Calu3 (cell line): ENCODE measurements at regions not wholly inside any gene's neighbourhood (a gene's known extent, or its start where the extent isn't known, plus 50 kb on each side); places are given as distances from the start of the nearest gene placed in this dataset.

Experiments used
- BruUV-seq: library from RNA; stranded (reverse); fragments of 400-500 nt; replicated peaks from 2 replicates; lab custom pipeline; 2021; lab: Mats Ljungman, UMichigan
- CTCF ChIA-PET: fragments of 300-600 bp; sonication (Branson Sonifier 250); formaldehyde crosslinking; loops from one replicate; lab custom pipeline; 2022; ENCODE audit warnings: antibody characterized with exemption; lab: Charles Lee
- DNase-seq: peaks from one replicate; pipeline ENCODE4 v3.0.0; 2022
- H3K27ac Mint-ChIP-seq: one replicate; pipeline ENCODE4 v1.8.0; 2022; ENCODE audit warnings: mixed read lengths; ENCODE audit not compliant: unreplicated experiment
- H3K27me3 Mint-ChIP-seq: one replicate; pipeline ENCODE4 v1.8.0; 2022; ENCODE audit warnings: mixed read lengths; ENCODE audit not compliant: unreplicated experiment
- H3K36me3 Mint-ChIP-seq: one replicate; pipeline ENCODE4 v1.8.0; 2022; ENCODE audit warnings: mild to moderate bottlenecking, moderate library complexity, mixed read lengths; ENCODE audit not compliant: insufficient read depth, unreplicated experiment
- H3K4me1 Mint-ChIP-seq: one replicate; pipeline ENCODE4 v1.8.0; 2022; ENCODE audit warnings: mild to moderate bottlenecking, low read depth, mixed read lengths; ENCODE audit not compliant: unreplicated experiment
- H3K4me3 Mint-ChIP-seq: one replicate; pipeline ENCODE4 v1.8.0; 2022; ENCODE audit warnings: mild to moderate bottlenecking, low read depth, moderate library complexity, mixed read lengths; ENCODE audit not compliant: unreplicated experiment
- H3K9me3 Mint-ChIP-seq: one replicate; pipeline ENCODE4 v1.8.0; 2022; ENCODE audit warnings: low read depth, mixed read lengths; ENCODE audit not compliant: unreplicated experiment
- intact Hi-C: fragments of 100-400 bp; cut with micrococcal nuclease; formaldehyde crosslinking; loops from one replicate; pipeline ENCODE4 v1.10.0; 2022; ENCODE audit not compliant: unreplicated experiment
- TF ChIP-seq, protein P1 (sequence below): fragments of 200-600 bp; IDR thresholded peaks from one replicate; pipeline ENCODE4 v1.8.0; 2022; ENCODE audit warnings: antibody characterized with exemption; ENCODE audit not compliant: unreplicated experiment

DNA sequence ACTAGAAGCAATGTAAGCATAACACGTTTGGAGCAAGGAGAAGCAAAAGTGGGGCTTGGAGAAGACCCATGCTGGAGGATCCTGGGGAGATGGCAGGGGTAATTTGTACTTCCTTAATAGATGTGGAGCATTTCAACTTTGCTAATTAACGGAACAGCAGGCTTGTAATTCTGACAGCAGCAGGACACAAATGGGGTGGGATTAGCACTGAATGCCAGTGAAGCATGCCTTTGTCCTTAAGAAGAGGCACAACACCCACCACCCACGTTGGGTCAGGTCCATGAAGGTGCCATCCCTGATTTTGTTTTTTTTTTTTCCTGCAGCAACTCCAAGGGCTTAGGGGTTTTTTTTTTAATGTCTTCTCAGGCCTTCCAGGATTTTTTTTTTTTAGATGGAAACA is 231.9 kb upstream of the ROPN1 start:
- Mint-ChIP-seq H3K4me1 (no peaks in the 10 kb centered on the region), H3K4me3 (no peak overlapping the region), H3K9me3 (no peaks in the 10 kb centered on the region), H3K36me3 (no peaks in the 10 kb centered on the region), H3K27me3 (peaks cover 91% of the 10 kb centered on the region), H3K27ac (no peak overlapping the region)
- intact Hi-C loops = no loop called here
- TF ChIP-seq, protein P1, sequence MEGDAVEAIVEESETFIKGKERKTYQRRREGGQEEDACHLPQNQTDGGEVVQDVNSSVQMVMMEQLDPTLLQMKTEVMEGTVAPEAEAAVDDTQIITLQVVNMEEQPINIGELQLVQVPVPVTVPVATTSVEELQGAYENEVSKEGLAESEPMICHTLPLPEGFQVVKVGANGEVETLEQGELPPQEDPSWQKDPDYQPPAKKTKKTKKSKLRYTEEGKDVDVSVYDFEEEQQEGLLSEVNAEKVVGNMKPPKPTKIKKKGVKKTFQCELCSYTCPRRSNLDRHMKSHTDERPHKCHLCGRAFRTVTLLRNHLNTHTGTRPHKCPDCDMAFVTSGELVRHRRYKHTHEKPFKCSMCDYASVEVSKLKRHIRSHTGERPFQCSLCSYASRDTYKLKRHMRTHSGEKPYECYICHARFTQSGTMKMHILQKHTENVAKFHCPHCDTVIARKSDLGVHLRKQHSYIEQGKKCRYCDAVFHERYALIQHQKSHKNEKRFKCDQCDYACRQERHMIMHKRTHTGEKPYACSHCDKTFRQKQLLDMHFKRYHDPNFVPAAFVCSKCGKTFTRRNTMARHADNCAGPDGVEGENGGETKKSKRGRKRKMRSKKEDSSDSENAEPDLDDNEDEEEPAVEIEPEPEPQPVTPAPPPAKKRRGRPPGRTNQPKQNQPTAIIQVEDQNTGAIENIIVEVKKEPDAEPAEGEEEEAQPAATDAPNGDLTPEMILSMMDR = no peak
- CTCF ChIA-PET = no interaction called here
- no TSS peak for BruUV-seq
- DNase-seq = no peak

DNA sequence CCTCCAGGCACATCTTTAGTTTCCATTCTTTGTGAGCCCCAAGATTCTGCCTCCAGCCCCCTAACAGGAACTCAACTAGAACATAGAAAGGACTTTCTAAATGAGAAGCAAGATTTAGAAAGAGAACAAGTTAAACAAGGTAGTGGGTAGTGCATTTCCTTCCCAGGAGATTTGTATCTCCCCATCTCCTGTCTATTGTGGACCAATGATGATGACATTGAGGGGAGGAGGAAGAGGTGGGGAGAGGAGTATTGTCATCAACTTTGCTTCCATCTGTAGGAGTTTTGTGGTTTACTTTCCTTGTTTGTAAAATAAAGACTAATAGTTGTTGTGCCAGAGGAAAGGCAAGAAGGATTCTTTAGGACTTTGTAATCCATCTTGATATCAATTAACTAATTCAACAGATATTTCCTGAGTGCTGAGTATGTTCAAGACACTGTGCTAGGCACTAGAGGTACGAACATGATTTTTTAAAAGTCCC is 235.3 kb upstream of the ROPN1 start:
- no peaks in the 10 kb centered on the region for H3K4me1 Mint-ChIP-seq
- no peak overlapping the region for H3K4me3 Mint-ChIP-seq
- TF ChIP-seq, protein P1 = no peak
- H3K9me3 Mint-ChIP-seq = no peaks in the 10 kb centered on the region
- CTCF ChIA-PET = no interaction called here
- H3K27me3 Mint-ChIP-seq = peaks cover 91% of the 10 kb centered on the region
- H3K36me3 Mint-ChIP-seq = no peaks in the 10 kb centered on the region
- no peak overlapping the region for H3K27ac Mint-ChIP-seq
- BruUV-seq = no TSS peak
- intact Hi-C loops = no loop called here
- DNase-seq = no peak

DNA sequence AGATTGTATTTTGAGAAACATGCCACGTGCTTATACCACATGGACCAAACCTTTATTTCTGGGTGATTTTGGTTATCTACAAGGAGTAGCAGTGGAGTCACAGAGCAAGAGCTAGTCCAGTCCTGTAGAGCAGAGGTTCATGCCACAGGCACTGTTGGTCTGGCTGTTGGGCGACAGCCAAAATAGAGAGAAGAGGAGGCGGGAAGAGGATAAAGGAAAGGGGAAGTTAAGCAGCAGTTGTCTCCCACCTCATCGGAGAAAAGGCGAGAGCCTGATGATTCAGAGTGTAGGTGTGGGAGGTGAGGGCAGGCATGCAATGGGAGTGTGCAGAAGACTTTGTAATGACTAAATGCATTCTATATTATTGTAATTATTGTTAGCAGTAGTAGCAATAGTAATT is 237.5 kb upstream of the ROPN1 start:
- no TSS peak for BruUV-seq
- H3K27me3 Mint-ChIP-seq = peaks cover 92% of the 10 kb centered on the region
- H3K9me3 Mint-ChIP-seq = no peaks in the 10 kb centered on the region
- intact Hi-C loops = no loop called here
- no peak for DNase-seq
- H3K27ac Mint-ChIP-seq = no peak overlapping the region
- TF ChIP-seq, protein P1 = no peak
- CTCF ChIA-PET = no interaction called here
- no peaks in the 10 kb centered on the region for H3K4me1 Mint-ChIP-seq
- no peaks in the 10 kb centered on the region for H3K36me3 Mint-ChIP-seq
- H3K4me3 Mint-ChIP-seq = no peak overlapping the region

DNA sequence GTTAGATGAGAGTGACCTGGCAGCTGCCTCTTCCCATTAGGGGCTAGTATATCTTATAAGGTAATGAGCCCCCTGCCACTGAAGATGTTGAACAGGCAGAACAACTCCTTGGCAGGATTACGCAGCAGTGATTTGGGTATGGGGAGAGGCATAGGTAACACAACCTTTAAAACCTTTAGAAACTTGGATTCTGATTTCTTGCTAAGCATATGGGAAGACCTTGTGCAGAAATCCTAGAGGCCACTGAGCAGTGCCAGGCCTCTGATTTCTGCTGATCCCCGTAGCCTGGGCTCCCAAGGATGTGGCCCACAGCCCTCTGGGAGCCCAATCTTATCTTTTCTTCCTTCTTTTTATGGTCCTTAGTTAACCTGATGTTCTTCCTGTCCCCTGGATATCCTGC is 237.9 kb upstream of the ROPN1 start:
- DNase-seq = no peak
- Mint-ChIP-seq H3K4me3 (no peak overlapping the region), H3K4me1 (no peaks in the 10 kb centered on the region), H3K27ac (no peak overlapping the region), H3K9me3 (no peaks in the 10 kb centered on the region), H3K36me3 (no peaks in the 10 kb centered on the region), H3K27me3 (peaks cover 96% of the 10 kb centered on the region)
- intact Hi-C loops = no loop called here
- TF ChIP-seq, protein P1 = no peak
- no TSS peak for BruUV-seq
- CTCF ChIA-PET = no interaction called here
